GM12892 (cell line): ENCODE measurements at regions not wholly inside any gene's neighbourhood (a gene's known extent, or its start where the extent isn't known, plus 50 kb on each side); places are given as distances from the start of the nearest gene placed in this dataset.

Experiments used
- POLR2A ChIP-seq: IDR thresholded peaks from 2 replicates; pipeline ENCODE4 v1.6.1; 2011; ENCODE audit warnings: low read depth, low read length, control low read depth
- POLR2AphosphoS5 ChIP-seq: IDR thresholded peaks from 2 replicates; pipeline ENCODE4 v1.6.1; 2011; ENCODE audit warnings: low read depth, low read length, control low read depth

- TF ChIP-seq POLR2A = no peak
- TF ChIP-seq POLR2AphosphoS5 = no peak
These were observed 194.1 kb upstream of the ZPLD1 start for GRCh38 chr3:102240720-102241119.
